ENCODE measurements at regions not wholly inside any gene's neighbourhood (a gene's known extent, or its start where the extent isn't known, plus 50 kb on each side); places are given as distances from the start of the nearest gene placed in this dataset.

GRCh38 chr12:93133361-93133760 is 204.3 kb upstream of the EEA1 start:
- peak overlapping the region; percentile 34 for H2AFZ ChIP-seq
- no peaks in the 10 kb centered on the region for H3K36me3 ChIP-seq (ENCODE audit: control insufficient read depth, insufficient read depth, low read length)
- no peaks in the 10 kb centered on the region for H3K9me3 ChIP-seq (ENCODE audit: control insufficient read depth, low read length)
- peak overlapping the region; percentile 52 for H3K27ac ChIP-seq
- peaks cover 11% of the 10 kb centered on the region for H3K4me1 ChIP-seq
- no peak overlapping the region for H3K4me3 ChIP-seq (ENCODE audit: low read depth, low read length)
- H3K27me3 ChIP-seq (ENCODE audit: control insufficient read depth, insufficient read depth, low read length): no peaks in the 10 kb centered on the region
- no peaks in the 10 kb centered on the region for H3K79me2 ChIP-seq
- no peak overlapping the region for H3K4me2 ChIP-seq (ENCODE audit: low read length)
- H3K9ac ChIP-seq: no peak overlapping the region
- TF ChIP-seq CTCF (IDR thresholded peaks at IDR 0.05): no peak

- H3K9ac ChIP-seq: no peak overlapping the region
- no peak overlapping the region for H3K27ac ChIP-seq
- no peak for TF ChIP-seq CTCF (IDR thresholded peaks at IDR 0.05)
- H3K9me3 ChIP-seq (ENCODE audit: control insufficient read depth, low read length): no peaks in the 10 kb centered on the region
- H3K4me3 ChIP-seq (ENCODE audit: low read depth, low read length): no peak overlapping the region
- no peaks in the 10 kb centered on the region for H3K79me2 ChIP-seq
- no peaks in the 10 kb centered on the region for H3K36me3 ChIP-seq (ENCODE audit: control insufficient read depth, insufficient read depth, low read length)
- H3K27me3 ChIP-seq (ENCODE audit: control insufficient read depth, insufficient read depth, low read length): no peaks in the 10 kb centered on the region
- peaks cover 11% of the 10 kb centered on the region for H3K4me1 ChIP-seq
- H3K4me2 ChIP-seq (ENCODE audit: low read length): no peak overlapping the region
- no peak overlapping the region for H2AFZ ChIP-seq
These were observed 205.2 kb upstream of the EEA1 start for GRCh38 chr12:93134175-93134890.

- no peaks in the 10 kb centered on the region for H3K9me3 ChIP-seq (ENCODE audit: control insufficient read depth, low read length)
- peaks cover 11% of the 10 kb centered on the region for H3K4me1 ChIP-seq
- no peak overlapping the region for H3K9ac ChIP-seq
- no peaks in the 10 kb centered on the region for H3K79me2 ChIP-seq
- no peaks in the 10 kb centered on the region for H3K27me3 ChIP-seq (ENCODE audit: control insufficient read depth, insufficient read depth, low read length)
- TF ChIP-seq CTCF (IDR thresholded peaks at IDR 0.05): no peak
- H3K4me2 ChIP-seq (ENCODE audit: low read length): no peak overlapping the region
- H3K4me3 ChIP-seq (ENCODE audit: low read depth, low read length): no peak overlapping the region
- peak overlapping the region; percentile 44 for H2AFZ ChIP-seq
- no peaks in the 10 kb centered on the region for H3K36me3 ChIP-seq (ENCODE audit: control insufficient read depth, insufficient read depth, low read length)
- H3K27ac ChIP-seq: no peak overlapping the region
These were observed 205.8 kb upstream of the EEA1 start for GRCh38 chr12:93134893-93135285.

GRCh38 chr12:93135286-93136239 is 206.5 kb upstream of the EEA1 start:
- no peak overlapping the region for H3K9ac ChIP-seq
- TF ChIP-seq CTCF (IDR thresholded peaks at IDR 0.05): no peak

More at GRCh38 chr12:93135286-93136239, 206.5 kb upstream of the EEA1 start:
- H3K4me2 ChIP-seq (ENCODE audit: low read length): no peak overlapping the region
- peak overlapping the region; percentile 44 for H2AFZ ChIP-seq
- H3K4me1 ChIP-seq: peaks cover 11% of the 10 kb centered on the region
- no peaks in the 10 kb centered on the region for H3K36me3 ChIP-seq (ENCODE audit: control insufficient read depth, insufficient read depth, low read length)
- H3K4me3 ChIP-seq (ENCODE audit: low read depth, low read length): no peak overlapping the region
- no peak overlapping the region for H3K27ac ChIP-seq
- no peaks in the 10 kb centered on the region for H3K9me3 ChIP-seq (ENCODE audit: control insufficient read depth, low read length)
- H3K79me2 ChIP-seq: no peaks in the 10 kb centered on the region
- no peaks in the 10 kb centered on the region for H3K27me3 ChIP-seq (ENCODE audit: control insufficient read depth, insufficient read depth, low read length)
